ENCODE measurements at regions not wholly inside any gene's neighbourhood (a gene's known extent, or its start where the extent isn't known, plus 50 kb on each side); places are given as distances from the start of the nearest gene placed in this dataset.
"Not testable (repeated sequence)": the region's sequence is repeated elsewhere in the genome, so short reads cannot be mapped to it uniquely, and the experiment has no call there.

DNA sequence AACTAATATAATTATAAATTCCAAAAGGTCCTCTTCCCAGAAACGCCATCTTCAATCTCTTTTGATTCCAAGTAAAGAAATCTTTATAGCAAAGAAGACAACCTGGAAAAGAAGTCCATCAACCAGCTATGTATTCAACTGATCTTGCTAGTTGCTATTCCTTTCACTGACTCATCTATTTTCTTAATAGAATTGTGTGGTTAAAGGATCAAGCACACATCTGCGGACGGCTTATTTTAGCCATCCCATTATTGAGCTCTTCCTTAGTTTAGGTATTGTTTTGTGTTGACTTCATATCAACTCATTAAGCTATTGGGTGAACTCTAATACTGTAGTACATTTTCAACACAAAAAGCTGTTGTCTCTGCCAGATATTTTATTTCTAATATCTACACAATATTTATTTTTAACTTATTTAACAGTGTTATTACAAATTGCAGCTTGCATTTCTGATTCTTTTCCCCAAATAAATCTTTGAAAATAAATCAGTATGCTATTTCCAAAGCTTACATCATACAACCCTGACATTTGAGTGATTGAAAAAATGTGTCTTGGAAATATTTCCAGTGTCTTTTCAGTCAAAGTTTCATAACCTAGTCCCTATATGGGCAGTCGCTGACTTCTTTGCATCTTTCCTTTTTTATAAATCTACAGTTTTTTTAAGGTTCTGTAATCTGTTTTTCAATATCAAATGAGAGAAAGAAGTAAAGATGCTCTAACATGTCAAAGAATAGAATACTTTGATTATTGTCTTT, 158.8 kb upstream of the SPRY2 start:
- no peak for DNase-seq
- no peak for ATAC-seq

DNA sequence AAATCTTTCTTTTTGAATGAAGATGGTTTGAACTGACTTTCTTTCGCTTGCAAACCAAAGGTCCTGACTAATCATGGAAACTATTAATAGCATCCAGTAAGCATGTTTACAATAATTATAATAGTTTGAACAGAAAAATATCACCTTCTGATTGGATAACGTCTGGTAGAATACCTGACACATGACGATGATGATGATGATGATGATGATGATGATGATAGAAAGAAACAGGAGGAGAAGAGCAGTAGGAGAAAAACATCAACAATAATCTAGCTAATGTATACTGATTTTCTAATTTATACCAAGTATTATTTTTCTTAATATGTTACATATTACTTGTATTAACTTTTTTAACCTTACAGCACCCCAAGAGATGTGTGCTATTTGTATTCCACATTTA, 157.5 kb upstream of the SPRY2 start:
- DNase-seq (no peak), ATAC-seq (no peak)

DNA sequence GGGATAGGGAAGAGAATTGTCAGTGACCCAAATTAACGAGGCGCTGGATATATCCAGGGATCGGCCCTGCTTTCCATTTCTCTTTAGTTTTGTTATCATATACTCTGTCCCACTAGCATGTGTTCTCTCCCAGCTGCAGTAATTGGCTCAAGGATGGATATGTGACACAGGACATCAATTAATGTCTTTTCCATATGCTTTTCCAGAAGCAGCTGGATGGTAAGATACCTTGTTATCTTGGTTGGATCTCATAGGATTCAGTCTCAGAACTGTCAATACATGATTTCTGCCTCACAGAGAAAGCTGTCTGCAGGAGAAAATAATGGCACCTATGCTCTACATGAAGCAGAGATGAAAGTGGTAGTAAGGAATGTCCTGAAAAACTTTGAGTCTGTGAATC, 157.1 kb upstream of the SPRY2 start:
- DNase-seq (no peak), ATAC-seq (no peak)

DNA sequence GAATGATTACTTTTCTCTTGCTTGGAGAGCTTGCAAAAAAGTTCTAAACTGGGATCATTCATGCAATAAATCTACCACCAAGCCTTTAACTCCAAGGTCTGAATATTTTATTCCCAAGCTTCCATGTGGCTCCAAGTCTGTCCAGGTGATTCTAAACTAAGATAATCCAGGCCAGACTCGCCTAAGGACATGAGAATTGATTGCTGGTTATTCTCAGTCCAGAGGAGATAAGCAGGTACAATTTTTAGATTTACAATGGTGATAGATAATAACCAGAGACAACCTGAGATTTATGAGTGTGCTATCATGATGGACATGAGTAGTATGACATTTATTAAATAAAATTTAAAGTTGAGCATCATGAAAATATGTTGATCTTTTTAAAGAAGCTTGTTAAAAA, 156.5 kb upstream of the SPRY2 start:
- DNase-seq (no peak), ATAC-seq (no peak)

DNA sequence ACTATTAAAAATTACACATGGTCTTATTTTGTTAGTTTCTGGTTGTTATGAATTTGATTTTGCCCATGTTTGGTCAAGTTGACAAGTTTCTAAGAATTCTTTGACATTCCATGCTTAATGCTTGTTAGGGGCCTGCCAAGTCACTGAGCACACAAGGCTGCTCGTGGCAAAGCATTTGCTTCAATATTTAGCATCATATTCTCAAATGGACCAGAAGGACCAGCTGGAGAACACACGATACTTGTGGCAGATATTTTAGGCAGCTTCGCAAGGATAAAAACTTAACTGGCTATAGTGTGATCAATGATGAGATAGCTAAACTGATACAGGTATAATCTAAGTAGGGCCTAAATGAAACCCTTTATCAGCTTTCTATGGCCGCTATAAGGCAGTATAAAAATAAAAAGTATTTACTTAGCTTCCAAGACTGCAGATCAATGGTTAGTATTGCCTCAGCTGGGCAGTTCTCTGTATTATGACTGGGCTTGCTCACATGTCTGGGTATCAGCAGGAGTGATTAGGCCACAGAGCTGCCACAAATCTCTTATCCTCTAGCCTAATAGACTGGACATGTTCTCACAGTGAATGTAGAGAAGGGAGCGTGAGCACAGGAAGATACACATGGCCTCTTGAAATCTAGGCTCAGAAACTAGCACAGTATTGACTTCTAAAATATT, 155.9 kb upstream of the SPRY2 start:
- no peak for DNase-seq

GRCh38 chr13:80490491-80490943, 149.6 kb upstream of the SPRY2 start:
- ATAC-seq, DNase-seq: not testable (repeated sequence)

More for the DNA sequence above, 155.9 kb upstream of the SPRY2 start:
- ATAC-seq = no peak

DNA sequence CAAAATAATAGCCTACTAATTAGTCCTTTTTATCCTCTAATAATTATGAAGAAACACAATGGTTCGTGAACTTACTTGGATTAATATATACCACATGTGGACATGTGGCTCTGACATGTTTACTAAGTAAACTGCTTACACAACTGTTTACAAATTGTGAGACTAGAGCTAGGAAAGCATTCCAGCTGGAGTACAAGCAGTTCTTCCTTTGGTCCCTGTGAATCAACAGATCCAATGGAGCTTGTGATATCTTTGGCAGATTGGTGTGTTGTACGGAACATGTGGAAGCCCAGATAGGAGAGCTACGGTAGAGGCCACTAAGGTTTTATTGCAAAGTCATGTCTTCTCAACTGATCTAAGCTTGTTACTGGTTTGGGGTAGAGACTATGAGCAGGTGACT, 145.5 kb upstream of the SPRY2 start:
- no peak for DNase-seq
- no peak for ATAC-seq

GRCh38 chr13:80483157-80483556, 142.2 kb upstream of the SPRY2 start:
- DNase-seq = no peak
- ATAC-seq = no peak

DNA sequence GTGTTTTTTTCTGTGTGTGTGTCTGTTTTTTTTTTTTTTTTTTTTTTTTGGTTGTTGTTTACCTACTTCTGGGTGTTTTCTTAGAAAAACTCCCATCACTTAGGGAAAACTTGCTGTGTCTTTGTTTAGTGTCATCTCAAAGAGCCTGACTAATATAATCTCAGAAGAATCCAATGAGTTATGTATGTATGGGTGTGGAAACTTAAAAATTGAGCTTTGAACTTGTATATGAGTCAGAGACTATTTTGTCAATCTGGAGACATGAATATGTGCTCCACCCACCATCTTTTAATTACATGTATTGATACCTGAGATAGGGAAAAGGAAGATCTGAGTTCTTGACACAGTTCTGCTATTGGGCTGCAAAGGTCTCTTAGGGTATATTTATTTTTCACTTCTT, 140.7 kb upstream of the SPRY2 start:
- no peak for DNase-seq
- ATAC-seq = no peak

DNA sequence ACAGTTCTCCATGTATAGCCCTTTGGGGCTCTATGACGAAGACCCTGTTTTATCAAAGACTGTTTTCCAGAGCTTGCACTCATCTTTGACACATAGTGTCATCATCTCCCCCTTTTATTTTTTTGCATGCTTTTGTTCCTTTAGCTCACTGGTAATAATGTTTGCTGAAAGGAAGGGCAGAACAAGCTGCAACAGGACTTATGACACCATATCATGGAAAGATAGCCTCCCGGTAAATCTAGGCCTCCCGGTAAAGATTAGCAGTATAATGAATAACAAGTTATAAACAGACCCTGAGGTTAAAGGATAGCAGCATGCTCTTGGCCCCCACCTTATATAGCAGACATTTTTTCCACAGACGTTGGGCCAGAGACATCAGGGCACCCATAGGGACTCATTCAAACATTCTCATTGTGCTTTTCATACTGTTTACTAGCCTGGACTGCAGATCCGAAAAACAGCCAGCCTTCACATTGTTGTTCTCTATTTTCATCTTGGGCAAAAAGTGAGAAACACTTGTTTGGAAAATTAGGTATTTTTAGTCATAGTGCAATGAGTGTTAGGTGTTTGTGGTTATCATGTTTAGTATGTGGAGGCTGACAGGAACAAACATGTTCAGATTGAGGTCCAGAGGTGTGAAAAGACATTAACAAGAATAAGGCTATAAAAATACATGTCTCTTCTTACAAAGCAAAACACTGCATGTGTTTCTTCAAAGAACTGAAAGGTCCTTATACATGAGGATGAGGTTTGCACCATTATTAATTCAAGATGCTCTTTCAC, 136.9 kb upstream of the SPRY2 start:
- no peak for DNase-seq
- no peak for ATAC-seq

- DNase-seq (no peak), ATAC-seq (no peak)
These were observed 136.0 kb upstream of the SPRY2 start for GRCh38 chr13:80476953-80477352.

DNA sequence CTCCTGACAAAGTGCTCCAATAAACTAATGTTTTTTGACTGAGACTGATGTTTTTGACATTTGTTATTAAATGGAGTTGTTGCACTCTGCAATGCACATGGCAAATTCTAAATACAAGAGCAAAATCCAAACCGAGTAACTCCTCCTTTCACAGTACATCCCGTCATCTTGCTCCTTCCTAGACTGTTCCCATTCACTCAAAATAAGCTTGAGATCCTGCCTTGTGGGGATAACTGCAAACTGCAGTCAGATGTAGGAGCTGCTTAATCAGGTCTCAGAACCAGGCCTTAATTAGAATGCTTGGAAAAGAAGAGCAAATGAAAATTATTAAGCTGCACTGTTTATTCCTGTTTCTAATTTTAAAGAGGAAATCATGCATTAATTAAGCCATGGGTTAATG, 134.8 kb upstream of the SPRY2 start:
- DNase-seq (no peak), ATAC-seq (no peak)

GRCh38 chr13:80473695-80474094, 132.8 kb upstream of the SPRY2 start:
- DNase-seq = no peak
- ATAC-seq = no peak

DNA sequence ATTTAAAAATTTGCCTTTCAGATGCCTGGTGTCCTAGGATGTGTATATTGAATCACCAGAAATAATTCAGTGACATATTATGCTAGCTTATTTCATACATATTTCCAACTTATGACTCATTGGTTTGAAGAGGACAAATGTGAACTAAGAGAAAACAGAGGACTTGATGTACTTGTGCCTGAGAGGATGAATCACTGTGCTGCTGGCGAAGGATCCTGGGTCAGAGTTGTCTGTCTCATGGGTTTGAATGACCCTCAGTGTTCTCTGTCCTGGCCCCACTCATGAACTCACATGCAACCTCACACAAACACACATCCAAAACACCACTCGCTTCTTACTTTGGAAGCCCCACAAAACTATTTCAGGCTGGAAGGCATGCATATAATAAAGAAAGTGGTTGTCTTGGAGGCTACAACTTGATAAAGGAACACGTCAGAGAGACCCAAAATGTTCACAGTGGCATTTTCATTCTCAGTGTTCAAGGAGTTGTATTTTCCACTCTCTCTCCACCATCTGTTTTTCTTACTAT, 129.0 kb upstream of the SPRY2 start:
- DNase-seq (no peak), ATAC-seq (no peak)

GRCh38 chr13:80469105-80469852, 128.4 kb upstream of the SPRY2 start:
- ATAC-seq (no peak), DNase-seq (no peak)

- ATAC-seq (no peak), DNase-seq (no peak)
These were observed 124.4 kb upstream of the SPRY2 start for GRCh38 chr13:80465321-80465720.

DNA sequence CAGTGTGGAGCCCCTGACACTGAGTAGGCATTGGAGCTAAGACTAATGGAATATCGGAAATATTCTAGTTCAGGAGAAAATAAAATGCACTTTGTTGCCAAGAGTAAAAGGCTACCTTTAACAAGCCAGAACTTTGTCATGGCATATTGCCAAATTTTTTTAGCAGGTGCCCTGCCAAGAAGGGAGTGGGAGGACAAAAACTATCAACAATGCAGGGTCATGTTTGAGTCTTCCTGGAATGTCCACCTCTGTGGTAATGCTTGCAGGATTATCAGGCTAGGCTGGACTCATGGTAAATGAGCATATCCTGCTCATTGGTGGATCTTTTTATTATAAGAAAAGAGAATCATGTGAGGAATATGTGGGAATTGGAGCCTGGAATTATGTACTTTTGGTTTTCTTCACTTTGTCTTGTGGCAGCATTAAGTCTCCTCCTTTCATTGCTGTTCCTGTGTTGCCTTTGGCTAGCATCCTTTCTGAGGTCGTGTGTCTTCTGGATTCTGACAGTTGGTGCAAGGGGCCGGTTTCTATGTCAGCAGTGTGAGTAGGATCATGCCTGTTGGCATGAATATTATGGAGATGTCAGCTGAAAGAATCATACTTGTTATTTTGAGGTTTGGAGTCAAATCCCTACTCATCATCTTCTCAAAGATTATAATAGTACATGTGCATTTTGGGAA, 122.9 kb upstream of the SPRY2 start:
- DNase-seq (no peak), ATAC-seq (no peak)

- no peak for ATAC-seq
- DNase-seq = no peak
These were observed 121.6 kb upstream of the SPRY2 start for GRCh38 chr13:80462567-80462966.

DNA sequence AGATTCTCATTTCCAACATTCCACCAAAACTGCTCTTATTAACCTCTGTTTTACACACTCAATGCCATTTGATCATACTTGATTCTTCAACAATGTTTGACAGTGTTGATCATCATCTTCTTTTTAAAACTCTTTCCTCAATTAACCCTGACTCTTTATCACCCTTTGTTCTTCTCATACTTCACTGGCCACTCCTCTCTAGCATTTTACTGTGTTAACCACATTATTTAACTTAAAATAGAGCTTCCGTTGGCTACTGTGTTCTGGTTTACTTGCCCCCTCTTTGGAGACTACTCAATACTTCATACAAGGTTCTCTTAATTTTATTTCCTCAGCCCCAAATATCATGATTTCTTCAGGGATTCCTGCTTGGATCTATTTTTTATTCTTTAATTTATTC, 121.1 kb upstream of the SPRY2 start:
- ATAC-seq = no peak
- no peak for DNase-seq

- DNase-seq (no peak), ATAC-seq (no peak)
These were observed 117.6 kb upstream of the SPRY2 start for GRCh38 chr13:80458543-80458942.

- peak; percentile 23 for ATAC-seq
These were observed 113.3 kb upstream of the SPRY2 start for GRCh38 chr13:80454245-80454644.

GRCh38 chr13:80452279-80452678, 111.4 kb upstream of the SPRY2 start:
- ATAC-seq = no peak

More at GRCh38 chr13:80454245-80454644, 113.3 kb upstream of the SPRY2 start:
- DNase-seq = no peak

More at GRCh38 chr13:80452279-80452678, 111.4 kb upstream of the SPRY2 start:
- DNase-seq = no peak
